ENCODE measurements at regions not wholly inside any gene's neighbourhood (a gene's known extent, or its start where the extent isn't known, plus 50 kb on each side); places are given as distances from the start of the nearest gene placed in this dataset.
"Not testable (repeated sequence)": the region's sequence is repeated elsewhere in the genome, so short reads cannot be mapped to it uniquely, and the experiment has no call there.

- DNase-seq: no peak
Measured at GRCh38 chr16:65825191-65825856, 541.2 kb upstream of the CDH5 start.

DNA sequence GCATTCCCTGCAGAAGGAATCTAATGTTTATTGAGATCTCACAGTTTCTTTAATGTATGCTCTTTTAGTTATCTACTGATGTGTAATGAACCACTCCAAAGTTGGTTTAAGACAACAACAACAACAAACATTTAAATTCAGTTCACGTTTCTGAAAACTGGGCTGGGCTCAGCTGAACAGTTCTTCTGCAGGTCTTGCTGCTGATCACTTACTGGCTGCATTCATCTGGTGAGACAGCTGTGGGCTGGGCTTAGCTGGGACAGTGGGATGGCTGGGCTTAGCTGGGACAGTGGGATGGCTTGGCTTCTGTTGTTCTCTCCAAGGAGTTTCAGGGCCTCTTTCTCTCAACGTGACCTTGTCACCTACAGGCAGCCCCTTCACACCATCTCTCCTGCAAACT, 544.3 kb upstream of the CDH5 start:
- no peak for DNase-seq

DNA sequence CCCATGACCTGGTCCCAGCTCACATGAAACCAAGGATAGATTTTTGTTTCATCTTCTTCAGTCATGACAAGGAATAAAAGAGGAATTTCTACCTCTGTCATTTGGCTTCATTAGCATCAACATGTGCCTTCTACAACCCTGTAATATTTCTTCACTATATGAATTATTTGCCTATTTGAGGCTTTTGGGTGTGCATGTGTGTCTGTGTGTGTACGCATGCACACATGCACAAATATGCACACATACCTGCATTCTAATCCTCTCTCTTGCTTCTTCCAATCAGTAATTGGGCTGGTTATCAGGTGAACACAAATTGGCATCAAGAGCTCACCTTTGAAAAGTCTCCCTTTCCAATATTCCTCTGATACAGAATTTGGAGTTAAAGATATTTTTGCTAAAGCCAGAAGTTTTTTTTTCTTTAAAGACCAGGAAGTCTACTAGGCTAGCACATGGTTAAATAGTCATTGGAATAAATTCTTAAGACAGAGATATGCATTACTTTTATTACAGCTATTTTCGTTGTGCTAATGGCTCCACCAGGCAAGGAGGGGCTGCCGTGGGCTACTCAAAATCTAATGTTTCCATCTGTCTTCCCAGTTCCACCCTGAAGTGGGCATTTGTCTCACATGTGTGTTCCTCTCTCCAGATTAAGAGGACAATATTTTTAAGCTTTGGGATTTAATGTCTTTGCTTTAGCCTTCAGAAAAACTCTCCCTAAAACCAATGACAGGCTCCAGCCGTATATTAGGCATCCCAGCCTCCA, 547.2 kb upstream of the CDH5 start:
- DNase-seq: no peak

- no peak for DNase-seq
Measured at GRCh38 chr16:65817799-65818198, 548.7 kb upstream of the CDH5 start.

GRCh38 chr16:65817066-65817465, 549.4 kb upstream of the CDH5 start:
- DNase-seq: no peak

GRCh38 chr16:65816556-65816955, 549.9 kb upstream of the CDH5 start:
- no peak for DNase-seq

DNA sequence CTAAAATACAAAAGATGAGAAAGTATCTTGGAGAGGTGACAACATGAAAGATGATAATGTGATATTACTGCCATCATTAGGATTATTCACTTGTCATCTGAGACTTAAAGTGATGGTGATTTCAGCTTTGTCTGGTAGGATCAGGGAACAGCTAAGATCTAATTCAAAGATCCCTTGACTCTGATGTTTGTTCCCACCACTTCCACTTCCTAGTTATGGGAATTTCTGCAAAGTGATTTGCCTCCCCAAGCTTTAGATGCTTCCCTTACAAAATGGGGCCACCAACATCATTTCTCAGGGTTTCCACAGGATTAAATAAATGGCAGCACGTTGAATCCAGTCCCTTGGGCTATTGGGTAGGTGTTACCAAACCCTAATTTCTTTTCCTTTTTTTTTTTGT, 550.8 kb upstream of the CDH5 start:
- no peak for DNase-seq

DNA sequence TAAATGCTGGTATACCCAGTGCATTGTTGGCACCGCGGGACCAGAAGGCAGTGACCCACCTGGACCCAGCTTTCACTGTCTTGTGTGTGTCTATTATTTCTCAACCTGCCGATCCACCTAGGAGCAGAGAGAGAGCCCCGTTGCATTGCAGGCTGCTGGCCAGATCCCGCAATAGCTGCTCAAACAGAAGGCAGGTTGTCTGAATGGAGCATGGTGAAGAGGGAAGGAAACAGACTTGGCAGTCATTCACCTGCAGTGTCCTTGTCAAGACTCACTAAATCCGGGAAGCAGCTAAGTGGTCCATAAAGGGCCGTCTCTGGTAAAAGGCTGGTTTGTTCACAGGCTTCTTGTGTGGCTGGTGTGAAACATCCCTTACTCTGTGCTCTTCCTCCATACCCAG, 552.6 kb upstream of the CDH5 start:
- not testable (repeated sequence) for DNase-seq

GRCh38 chr16:65809627-65810026, 556.9 kb upstream of the CDH5 start:
- no peak for DNase-seq

DNA sequence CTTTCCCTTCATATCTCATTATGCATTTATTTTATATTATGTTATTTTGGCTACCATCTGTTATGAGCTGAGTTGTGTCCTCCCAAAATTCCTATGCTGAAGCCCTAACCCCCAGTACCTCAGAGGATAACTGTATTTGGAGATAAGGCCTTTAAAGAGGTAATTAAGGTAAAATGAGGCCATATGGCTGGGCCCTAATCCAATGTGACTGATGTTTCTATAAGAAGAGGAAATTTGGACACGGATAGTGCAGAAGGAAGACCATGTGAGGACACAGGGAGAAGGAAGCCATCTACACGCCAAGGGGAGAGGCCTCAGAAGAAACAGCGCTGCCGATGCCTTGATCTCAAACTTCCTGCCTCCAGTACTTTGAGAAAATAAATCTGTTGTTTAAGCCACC, 557.7 kb upstream of the CDH5 start:
- no peak for DNase-seq

DNA sequence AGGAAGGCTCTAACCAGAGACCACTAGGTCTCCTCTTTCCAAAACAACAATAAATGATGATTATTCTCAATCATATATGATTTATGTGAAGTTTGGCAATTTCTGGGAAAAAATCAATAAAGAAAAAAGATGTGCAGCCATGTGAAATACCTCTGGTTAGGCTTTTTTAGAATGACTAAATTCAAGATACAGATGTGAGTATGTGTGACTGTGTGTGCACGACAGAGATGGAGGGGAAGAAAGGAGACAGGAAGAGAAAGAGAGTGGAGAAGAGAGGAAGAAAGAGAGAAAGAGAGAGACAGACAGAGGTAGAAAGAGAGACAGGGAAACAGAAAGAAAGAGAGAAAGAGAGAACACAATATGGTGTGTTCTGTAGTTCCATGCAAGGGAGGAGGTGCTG, 558.6 kb upstream of the CDH5 start:
- no peak for DNase-seq

DNA sequence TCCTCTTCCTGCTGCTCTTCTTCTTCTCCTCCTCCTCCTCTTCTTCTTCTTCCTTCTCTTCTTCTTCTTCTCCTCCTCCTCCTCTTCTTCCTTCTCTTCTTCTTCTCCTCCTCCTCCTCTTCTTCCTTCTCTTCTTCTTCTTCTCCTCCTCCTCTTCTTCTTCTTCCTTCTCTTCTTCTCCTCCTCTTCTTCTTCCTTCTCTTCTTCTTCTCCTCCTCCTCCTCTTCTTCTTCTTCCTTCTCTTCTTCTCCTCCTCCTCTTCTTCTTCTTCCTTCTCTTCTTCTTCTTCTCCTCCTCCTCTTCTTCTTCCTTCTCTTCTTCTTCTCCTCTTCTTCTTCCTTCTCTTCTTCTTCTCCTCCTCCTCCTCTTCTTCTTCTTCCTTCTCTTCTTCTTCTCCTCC, 560.8 kb upstream of the CDH5 start:
- not testable (repeated sequence) for DNase-seq

DNA sequence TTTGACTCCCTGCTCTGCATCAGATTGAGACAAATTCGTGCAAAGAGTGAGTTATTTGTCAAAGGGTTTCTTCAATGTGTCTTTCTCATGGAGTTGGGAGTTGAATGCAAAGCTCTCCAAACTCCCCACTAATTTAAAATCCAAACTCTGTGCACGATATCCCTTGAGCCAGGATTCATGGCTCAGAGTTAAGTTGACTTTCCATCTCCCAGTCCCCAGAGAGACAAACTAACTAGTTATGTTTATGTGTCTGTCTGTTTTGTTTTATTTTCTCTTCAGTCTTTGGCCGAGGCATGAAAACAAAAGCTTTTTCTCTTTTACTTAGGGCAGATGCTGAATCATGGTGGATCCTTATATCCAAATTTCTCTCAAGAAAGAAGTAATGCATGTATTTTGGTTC, 570.0 kb upstream of the CDH5 start:
- no peak for DNase-seq

DNA sequence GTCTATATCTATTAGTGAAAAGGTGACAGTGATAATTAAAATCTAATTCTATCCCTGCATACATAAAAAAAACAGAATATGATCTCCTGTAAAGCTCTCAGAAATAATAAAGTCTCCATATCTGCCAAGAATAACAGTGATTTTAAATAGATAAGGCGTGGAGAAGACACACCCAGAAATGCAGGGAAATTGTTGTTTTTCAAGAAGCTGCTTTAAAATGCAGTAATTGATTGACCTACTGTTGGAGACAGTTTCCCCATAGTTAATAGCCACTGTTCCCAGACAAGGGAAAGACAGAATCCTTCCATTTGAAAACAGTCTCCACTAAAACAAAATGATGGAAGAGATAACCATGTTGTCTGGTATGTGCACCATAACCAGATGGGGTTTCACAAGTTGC, 571.5 kb upstream of the CDH5 start:
- no peak for DNase-seq

DNA sequence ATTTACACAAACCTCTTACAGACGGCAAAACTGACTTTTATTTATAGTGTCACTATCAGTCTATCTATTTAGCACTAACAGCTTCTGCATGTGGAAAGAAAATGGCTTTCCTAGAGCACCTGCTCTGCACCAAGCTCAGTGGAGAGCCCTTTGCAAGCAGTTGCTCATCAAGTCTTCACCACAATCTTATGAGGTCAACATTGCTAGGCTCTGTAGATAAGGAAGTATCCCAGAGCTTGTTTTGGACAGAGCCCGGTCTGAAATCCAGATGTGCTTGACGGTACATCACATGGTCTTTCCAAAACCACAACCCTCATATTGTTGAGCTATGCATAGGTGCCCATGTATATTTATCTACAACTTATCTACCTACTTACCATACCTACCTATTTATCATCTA, 572.7 kb upstream of the CDH5 start:
- no peak for DNase-seq

GRCh38 chr16:65790768-65791167, 575.7 kb upstream of the CDH5 start:
- no peak for DNase-seq

- DNase-seq: no peak
Measured at GRCh38 chr16:65789161-65789945, 577.1 kb upstream of the CDH5 start.

DNA sequence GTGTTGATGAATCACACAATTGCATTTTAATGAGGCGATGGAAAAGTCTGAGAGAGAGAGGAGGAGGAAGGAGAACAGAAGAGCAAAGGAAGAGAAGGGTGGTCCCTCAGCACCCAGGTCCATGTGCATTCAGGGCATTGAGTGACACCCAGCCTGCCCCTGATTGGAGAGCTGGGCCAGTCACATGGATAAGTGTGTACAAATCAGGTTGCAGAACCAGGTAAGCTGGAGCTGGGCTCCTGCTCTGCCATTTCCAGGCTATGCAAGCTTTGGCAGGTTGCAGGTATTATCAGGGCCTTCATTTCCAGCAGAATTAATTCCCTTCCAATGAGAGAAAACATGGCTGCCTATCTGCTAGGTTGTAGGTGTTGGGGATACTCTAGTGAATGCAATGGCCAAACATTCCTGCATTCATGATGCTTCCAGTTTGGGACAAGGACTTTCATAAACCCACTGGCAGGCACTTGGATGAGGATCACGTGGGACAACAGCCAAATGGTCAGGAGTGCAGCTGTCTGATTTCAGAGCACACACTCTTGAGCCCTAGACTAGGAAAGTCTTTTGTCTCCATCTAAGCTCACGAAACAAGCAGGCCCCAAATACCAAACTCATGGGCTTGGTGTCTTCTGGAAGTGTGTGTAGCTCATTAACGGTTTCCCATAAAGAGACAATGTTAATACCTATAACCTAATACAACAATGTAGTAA, 577.9 kb upstream of the CDH5 start:
- DNase-seq: no peak

- no peak for DNase-seq
Measured at GRCh38 chr16:65787921-65788320, 578.6 kb upstream of the CDH5 start.

GRCh38 chr16:65786916-65787315, 579.6 kb upstream of the CDH5 start:
- DNase-seq: no peak

DNA sequence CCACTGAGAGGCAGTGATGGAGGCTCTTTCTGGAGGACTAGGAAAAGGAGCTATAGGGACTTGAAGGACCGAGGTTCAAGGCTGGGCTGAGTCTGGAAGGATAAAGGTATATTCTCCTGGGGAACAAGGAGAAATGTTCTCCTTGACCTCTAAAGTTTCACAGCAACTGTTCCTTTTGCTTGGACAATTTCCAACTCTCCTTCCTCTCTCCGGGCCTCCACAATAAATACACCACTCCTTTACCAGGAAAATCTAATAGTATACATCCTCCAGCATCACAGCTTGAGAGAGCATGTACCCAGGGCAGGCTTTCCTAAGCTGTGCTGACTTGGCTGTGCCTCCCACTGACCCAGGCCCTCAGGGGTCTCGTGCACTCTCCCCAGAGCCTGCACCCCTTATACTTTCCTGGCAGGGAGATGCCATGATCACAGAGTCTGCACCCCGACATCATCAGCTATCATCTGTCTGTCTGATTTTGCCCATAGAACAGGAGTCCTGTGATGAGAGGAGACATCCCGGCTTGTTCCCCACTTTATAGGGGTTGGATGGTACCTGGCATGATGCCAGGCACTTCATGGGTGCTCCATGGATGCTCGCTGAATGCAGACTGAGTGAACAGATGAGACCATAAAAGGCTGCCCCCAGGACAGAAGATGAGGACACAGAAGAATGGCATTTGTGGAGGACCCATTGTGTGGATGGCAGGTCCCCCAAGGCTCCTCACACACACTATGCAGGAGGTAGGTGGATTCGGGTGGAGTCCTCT, 582.6 kb upstream of the CDH5 start:
- no peak for DNase-seq
